Right cardiac atrium (tissue), 5 donors: ENCODE measurements at regions not wholly inside any gene's neighbourhood (a gene's known extent, or its start where the extent isn't known, plus 50 kb on each side); places are given as distances from the start of the nearest gene placed in this dataset.

Source experiments
- ATAC-seq, 2 donors: fragments of 200-7000 bp; cut with Tn5 transposase; one replicate each; pipeline versions ENCODE4 v1.8.0 to v1.9.1; 2020; ENCODE audit warnings: moderate library complexity in 2 of 2, mild to moderate bottlenecking in 1 of 2
- DNase-seq, 3 donors: peaks; one replicate each; pipeline ENCODE4 v3.0.0-alpha.2; 2020
- H3K27ac ChIP-seq: one replicate; pipeline ENCODE4 v1.5.1; 2013; ENCODE audit warnings: mild to moderate bottlenecking, low read length, control low read depth, moderate library complexity
- H3K27me3 ChIP-seq: one replicate; pipeline ENCODE4 v1.6.1; 2013; ENCODE audit not compliant: control insufficient read depth, insufficient read depth
- H3K4me1 ChIP-seq: one replicate; pipeline ENCODE4 v1.6.1; 2013; ENCODE audit warnings: low read length; ENCODE audit not compliant: control insufficient read depth, insufficient read depth
- H3K4me3 ChIP-seq: one replicate; pipeline ENCODE4 v1.5.1; 2013; ENCODE audit warnings: low read length, control low read depth
- H3K9me3 ChIP-seq: one replicate; pipeline ENCODE4 v1.6.1; 2013; ENCODE audit warnings: low read length; ENCODE audit not compliant: control insufficient read depth
- WGBS: extraction: QIAGEN DNeasy Blood & Tissue Kit; methylation state at CpG from one replicate; pipeline ENCODE4 v1.1.7; 2013; 5-methylcytosine and 5-hydroxymethylcytosine counted together
- intact Hi-C, 4 donors: fragments of 100-400 bp; cut with DNase I; formaldehyde crosslinking; loops; one replicate each; pipeline versions ENCODE4 v1.11.0 to v1.14.0; 2022 to 2023
- donor health status: healthy with polysubstance abuse.
- donor health status: DM: no; HTN: yes; CAD: no.
- donor health status: DM: no; HTN: no; CAD: no.
- donor health status: DM: no; HTN: yes; CAD: no; lungs with severe emphysema.
- donor health status: DM: yes; HTN: yes; CAD: no.

DNA sequence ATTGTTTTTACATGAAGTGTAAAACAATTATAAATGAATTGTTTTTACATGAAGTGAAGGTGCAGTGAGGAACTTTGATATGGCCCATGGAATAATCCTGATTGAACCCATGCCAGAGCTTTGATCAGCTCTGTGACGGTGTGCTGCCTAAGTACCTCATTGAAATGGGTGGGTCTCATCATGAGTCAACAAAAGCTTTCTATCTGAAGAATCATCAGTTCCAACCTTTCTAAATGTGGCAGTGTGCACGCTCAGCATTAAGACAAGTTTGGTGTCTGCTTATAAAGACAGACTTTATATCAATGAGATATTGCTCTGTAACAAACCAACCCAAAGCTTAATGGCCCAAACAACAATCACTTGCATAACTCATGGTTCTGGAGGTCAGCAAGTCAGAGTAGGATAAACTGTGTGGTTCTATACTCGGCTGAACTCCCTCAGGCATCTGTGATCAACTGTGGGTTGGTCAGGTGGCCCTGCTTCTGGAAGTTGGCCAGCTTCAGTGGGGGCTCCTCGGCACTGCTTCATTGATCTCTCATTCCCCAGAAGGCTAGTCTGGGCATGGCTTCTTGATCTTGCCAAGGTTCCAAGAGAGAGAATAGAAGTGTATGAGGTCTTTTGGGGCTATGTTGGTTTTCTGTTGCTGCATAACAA lies 258.0 kb downstream of the LTN1 start:
- H3K27ac ChIP-seq: no peak overlapping the region
- no peak overlapping the region for H3K4me3 ChIP-seq
- intact Hi-C loops: loop anchor here in 1 of 4 donors (5.0 kb wide), 1 partner anchor 217 kb away; no protein-coding TSS in a partner anchor
- no peaks in the 10 kb centered on the region for H3K27me3 ChIP-seq
- peaks cover 1% of the 10 kb centered on the region for H3K4me1 ChIP-seq
- H3K9me3 ChIP-seq: no peaks in the 10 kb centered on the region
- WGBS: 86% methylated on average over 4 of the region's 4 CpGs
- no peak for ATAC-seq
- DNase-seq: no peak

DNA sequence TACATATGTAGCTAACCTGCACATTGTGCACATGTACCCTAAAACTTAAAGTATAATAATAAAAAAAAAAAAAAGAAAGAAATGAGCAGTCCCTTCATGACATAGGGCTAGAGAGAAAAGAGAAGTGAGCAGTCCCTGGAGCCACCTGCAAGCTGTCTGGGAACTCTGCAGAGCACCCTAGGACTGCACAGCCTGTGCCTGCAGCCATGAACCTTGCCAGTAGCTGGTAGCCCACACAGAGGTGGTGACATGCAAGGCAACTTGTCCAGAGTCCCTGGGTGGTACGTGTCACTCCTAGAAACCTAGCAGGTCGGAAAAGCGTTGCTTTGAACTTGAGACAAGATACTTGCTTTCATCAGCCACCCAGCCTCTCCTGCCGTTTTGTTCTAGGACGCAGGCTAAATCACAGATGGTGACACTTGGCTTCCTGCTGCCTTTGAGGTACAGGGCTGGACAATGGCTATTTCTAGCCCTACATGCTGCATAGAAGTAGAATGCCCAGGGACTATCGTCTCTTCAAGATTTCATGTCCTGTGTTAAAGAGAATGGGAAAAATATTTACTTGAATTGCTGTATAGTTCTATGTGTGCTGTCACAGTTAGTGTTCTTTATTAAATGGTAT lies 260.9 kb downstream of the LTN1 start:
- peak; percentile 25 to 81 for ATAC-seq
- intact Hi-C loops: no loop called here
- H3K27ac ChIP-seq: no peak overlapping the region
- no peaks in the 10 kb centered on the region for H3K27me3 ChIP-seq
- WGBS: 64% methylated on average over 6 of the region's 6 CpGs
- H3K9me3 ChIP-seq: no peaks in the 10 kb centered on the region
- H3K4me3 ChIP-seq: no peak overlapping the region
- DNase-seq: no peak
- no peaks in the 10 kb centered on the region for H3K4me1 ChIP-seq

DNA sequence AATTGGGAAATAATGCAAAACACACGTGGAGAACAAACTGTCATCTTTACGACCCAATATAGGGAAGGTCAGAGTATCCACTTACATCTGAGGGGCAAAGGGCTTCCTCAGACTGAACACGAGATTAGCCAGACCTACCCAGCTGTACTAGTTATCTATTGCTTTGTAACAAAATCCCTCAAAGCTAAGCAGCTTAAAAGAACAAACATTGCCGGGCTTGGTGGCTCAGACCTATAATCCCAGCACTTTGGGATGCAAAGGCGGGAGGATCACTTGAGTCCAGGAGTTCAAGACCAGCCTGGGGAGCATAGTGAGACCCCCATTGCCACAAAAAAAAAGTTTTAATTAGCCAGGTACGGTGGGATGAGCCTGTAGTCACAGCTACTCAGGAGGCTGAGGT lies 262.8 kb downstream of the LTN1 start:
- Histone ChIP-seq H3K27me3 (no peaks in the 10 kb centered on the region), H3K4me3 (no peak overlapping the region), H3K27ac (no peak overlapping the region), H3K9me3 (no peaks in the 10 kb centered on the region), H3K4me1 (no peaks in the 10 kb centered on the region)
- no peak for ATAC-seq
- no peak for DNase-seq
- WGBS: 90% methylated on average over 6 of the region's 6 CpGs
- intact Hi-C loops: no loop called here

DNA sequence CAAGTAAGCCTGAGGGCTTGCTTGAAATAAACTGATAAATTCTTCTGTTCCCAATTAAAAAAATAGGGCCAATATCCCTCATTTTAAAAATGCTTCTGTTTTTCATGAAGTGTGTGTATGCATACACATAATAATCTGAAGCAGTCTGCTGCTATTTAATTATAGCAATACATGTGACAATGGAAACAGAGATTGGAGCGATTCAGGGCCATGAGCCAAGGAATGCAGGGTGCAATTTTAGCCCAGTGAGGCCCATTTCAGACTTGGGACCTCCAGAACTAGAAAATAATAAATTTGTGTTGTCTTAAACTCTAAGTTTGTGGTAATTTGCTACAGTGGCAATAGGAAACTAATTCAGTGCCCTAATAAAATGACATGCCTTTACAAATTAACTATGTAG lies 264.9 kb downstream of the LTN1 start:
- H3K4me1 ChIP-seq: no peaks in the 10 kb centered on the region
- intact Hi-C loops: no loop called here
- ATAC-seq (no peak), DNase-seq (no peak)
- no peak overlapping the region for H3K4me3 ChIP-seq
- H3K27ac ChIP-seq: no peak overlapping the region
- no peaks in the 10 kb centered on the region for H3K27me3 ChIP-seq
- 46% methylated on average over 1 of the region's 1 CpG for WGBS
- H3K9me3 ChIP-seq: no peaks in the 10 kb centered on the region

DNA sequence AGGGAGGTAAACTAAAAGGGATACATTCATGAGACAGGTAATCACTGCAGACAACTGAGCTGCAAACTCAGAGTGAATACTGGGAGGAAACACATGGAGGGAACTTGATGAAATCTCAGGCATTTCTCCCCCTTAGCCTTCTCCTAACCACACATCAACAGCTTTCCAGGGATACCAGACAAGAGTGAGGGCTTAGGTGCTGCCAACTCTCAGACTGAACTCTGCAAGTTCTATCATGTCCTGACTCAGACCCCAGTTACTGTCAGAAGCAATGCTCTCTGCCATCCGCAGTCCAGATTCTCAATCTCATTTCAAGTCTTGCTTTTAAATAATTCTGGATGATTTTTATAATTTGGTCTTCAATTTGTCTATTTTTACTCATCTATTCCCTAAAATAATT lies 267.3 kb downstream of the LTN1 start:
- Histone ChIP-seq H3K27me3 (no peaks in the 10 kb centered on the region), H3K27ac (no peak overlapping the region), H3K9me3 (no peaks in the 10 kb centered on the region), H3K4me1 (no peaks in the 10 kb centered on the region), H3K4me3 (no peak overlapping the region)
- intact Hi-C loops: no loop called here
- WGBS: 81% methylated on average over 1 of the region's 1 CpG
- DNase-seq (no peak), ATAC-seq (peak; percentile 39 to 47)

DNA sequence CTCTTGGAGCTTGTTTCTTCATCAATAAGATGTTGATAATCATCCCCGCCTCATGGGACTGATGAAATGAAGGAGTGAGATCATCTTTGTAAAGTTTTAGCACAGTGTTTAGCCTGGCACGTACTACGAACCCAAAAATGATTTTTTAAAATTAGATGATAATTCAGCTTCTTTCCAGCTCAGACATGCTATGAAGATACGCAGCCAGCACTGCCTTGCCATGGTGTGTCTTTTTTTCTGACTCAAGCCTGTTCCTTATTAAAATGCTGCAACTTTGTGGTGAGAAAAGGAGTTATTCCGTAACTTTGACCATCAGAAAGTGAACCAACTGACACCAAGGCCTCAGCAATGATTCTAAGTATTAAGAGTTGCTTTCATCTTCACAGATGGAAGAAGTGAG lies 269.0 kb downstream of the LTN1 start:
- DNase-seq (no peak), ATAC-seq (no peak)
- Histone ChIP-seq H3K4me3 (no peak overlapping the region), H3K4me1 (no peaks in the 10 kb centered on the region), H3K9me3 (no peaks in the 10 kb centered on the region), H3K27me3 (no peaks in the 10 kb centered on the region), H3K27ac (no peak overlapping the region)
- intact Hi-C loops: no loop called here
- 75% methylated on average over 5 of the region's 5 CpGs for WGBS

DNA sequence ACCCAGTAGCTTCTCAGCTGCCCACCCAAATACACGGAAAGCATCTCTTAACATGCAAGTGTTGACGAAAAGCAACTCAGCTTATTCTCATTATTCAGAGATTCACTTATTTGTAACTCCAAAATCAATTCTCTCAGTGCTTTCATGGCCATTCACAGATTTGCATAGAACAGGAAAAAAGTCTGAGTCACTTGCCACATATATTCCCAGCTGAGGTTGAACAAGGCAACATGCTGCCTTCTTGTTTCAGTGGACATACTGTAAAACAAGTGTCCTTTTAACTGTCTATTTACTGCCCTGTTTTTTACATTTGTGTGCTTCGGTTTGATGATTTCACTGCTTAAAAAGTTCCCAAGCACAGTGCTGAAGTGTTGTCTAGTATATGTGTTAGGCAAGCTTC lies 273.0 kb downstream of the LTN1 start:
- ATAC-seq (no peak), DNase-seq (no peak)
- intact Hi-C loops: no loop called here
- Histone ChIP-seq H3K4me1 (no peaks in the 10 kb centered on the region), H3K27ac (no peak overlapping the region), H3K27me3 (no peaks in the 10 kb centered on the region), H3K4me3 (no peak overlapping the region), H3K9me3 (no peaks in the 10 kb centered on the region)
- 97% methylated on average over 3 of the region's 3 CpGs for WGBS

DNA sequence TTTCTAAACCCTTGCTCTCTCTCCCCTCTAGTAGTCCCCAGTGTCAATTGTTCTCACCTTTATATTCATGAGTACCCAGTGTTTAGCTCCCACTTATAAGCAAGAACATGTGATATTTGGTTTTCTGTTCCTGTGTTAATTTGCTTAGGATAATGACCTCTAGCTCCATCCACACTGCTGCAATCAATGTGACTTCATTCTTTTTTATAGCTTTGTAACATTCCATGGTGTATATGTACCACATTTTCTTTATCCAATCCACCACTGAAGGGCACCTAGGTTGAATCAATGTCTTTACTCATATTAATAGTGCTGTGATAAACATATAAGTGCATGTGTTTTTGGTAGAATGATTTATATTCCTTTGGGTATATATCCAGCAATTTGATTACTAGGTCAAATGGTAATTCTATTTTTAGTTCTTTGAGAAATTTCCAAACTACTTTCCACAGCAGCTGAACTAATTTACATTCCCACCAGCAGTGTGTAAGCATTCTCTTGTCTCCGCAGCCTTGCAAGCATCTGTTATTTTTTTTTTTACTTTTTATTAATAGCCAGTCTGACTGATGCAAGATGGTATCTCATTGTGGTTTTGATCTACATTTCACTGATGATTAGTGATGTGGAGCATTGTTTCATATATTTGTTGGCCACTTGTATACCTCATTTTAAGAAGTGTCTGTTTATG lies 277.8 kb downstream of the LTN1 start:
- H3K9me3 ChIP-seq: no peaks in the 10 kb centered on the region
- DNase-seq (no peak), ATAC-seq (no peak)
- H3K4me1 ChIP-seq: no peaks in the 10 kb centered on the region
- no peak overlapping the region for H3K27ac ChIP-seq
- H3K27me3 ChIP-seq: no peaks in the 10 kb centered on the region
- WGBS: 37% methylated on average over 1 of the region's 1 CpG
- H3K4me3 ChIP-seq: no peak overlapping the region
- intact Hi-C loops: no loop called here

DNA sequence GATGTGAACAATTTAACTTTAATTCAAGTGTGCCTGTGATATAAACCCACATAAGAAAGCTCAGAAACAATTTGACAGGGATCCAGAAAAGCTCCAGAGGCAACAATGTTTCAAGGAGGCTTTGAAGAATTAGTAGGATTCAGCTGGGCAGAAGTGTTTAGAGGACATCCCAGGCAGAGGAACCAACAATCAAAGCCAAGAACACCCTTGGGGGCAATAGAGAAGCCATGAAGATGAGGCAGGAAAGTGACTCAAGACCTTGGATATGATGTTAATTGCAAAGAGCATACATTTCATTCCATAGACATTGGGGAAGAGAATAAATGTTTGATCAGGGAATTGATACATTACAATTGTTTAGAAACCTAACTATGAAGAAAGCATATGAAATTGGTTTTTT lies 280.3 kb downstream of the LTN1 start:
- DNase-seq (no peak), ATAC-seq (no peak)
- Histone ChIP-seq H3K27ac (no peak overlapping the region), H3K4me3 (no peak overlapping the region), H3K27me3 (no peaks in the 10 kb centered on the region), H3K4me1 (no peaks in the 10 kb centered on the region), H3K9me3 (no peaks in the 10 kb centered on the region)
- intact Hi-C loops: no loop called here

DNA sequence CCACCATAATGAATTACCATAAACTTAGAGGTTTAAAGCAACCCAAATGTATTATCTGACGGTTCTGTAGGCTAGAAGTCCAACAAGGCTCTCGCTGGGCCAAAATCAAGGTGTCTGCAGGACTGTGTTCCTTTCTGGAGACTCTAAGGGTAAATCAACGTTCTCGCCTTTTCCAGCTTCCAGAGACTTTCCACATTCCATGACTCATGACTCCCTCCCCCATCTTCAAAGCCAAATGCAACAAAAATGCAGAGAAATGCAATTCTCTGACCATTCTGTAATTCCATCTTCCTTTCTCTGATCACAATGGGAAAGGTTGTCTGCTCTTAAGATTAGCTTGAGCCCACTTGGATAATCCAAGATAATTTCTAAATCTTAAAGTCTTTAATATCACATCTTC lies 287.1 kb downstream of the LTN1 start:
- no peak for DNase-seq
- Histone ChIP-seq H3K27me3 (no peaks in the 10 kb centered on the region), H3K27ac (no peak overlapping the region), H3K4me1 (no peaks in the 10 kb centered on the region), H3K4me3 (no peak overlapping the region), H3K9me3 (no peaks in the 10 kb centered on the region)
- 66% methylated on average over 4 of the region's 4 CpGs for WGBS
- ATAC-seq: no peak
- intact Hi-C loops: no loop called here

DNA sequence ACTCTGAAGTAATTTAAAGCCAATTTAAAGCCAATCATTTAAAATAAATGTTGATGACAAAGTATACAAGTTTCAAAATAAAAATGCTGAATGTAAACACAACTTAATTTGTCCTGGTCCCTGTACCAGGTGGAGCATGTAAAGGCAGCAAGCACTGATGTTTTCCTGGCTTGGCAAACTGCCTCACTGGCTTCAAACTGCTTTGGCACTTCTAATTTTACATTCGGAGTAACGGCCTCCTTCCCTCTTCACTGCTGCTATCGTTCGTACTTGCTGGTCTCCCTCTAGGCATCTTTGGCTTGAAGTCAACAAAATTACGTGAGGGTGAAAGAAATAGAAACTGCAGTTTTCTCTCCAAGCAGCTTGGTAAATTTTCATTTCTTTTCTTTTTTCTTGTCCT lies 287.9 kb downstream of the LTN1 start:
- no peaks in the 10 kb centered on the region for H3K27me3 ChIP-seq
- DNase-seq (peak; percentile 36 to 70 (median 60)), ATAC-seq (peak; percentile 46 to 76)
- no peaks in the 10 kb centered on the region for H3K4me1 ChIP-seq
- WGBS: 17% methylated on average over 5 of the region's 5 CpGs
- H3K9me3 ChIP-seq: no peaks in the 10 kb centered on the region
- no peak overlapping the region for H3K4me3 ChIP-seq
- intact Hi-C loops: no loop called here
- H3K27ac ChIP-seq: no peak overlapping the region
